HG03460 (cell line): ENCODE measurements at regions not wholly inside any gene's neighbourhood (a gene's known extent, or its start where the extent isn't known, plus 50 kb on each side); places are given as distances from the start of the nearest gene placed in this dataset.

Experiments
- ATAC-seq: cut with Tn5 transposase; IDR thresholded peaks from one replicate; pipeline ENCODE4 v1.9.1; 2021; ENCODE audit not compliant: unreplicated experiment

GRCh38 chr4:185893500-185893899, 81.5 kb upstream of the SORBS2 start:
- ATAC-seq: no peak

GRCh38 chr4:185894481-185894880, 82.5 kb upstream of the SORBS2 start:
- ATAC-seq: no peak

- no peak for ATAC-seq
These were observed 83.4 kb upstream of the SORBS2 start for GRCh38 chr4:185895351-185895750.

- no peak for ATAC-seq
These were observed 83.9 kb upstream of the SORBS2 start for GRCh38 chr4:185895866-185896265.

- peak; percentile 63 for ATAC-seq
These were observed 85.0 kb upstream of the SORBS2 start for GRCh38 chr4:185896817-185897488.

- no peak for ATAC-seq
These were observed 86.4 kb upstream of the SORBS2 start for GRCh38 chr4:185898413-185898812.

- ATAC-seq: no peak
These were observed 87.8 kb upstream of the SORBS2 start for GRCh38 chr4:185899833-185900232.

GRCh38 chr4:185902654-185903053, 90.7 kb upstream of the SORBS2 start:
- no peak for ATAC-seq

- no peak for ATAC-seq
These were observed 91.2 kb upstream of the SORBS2 start for GRCh38 chr4:185903205-185903604.

GRCh38 chr4:185904381-185904780, 92.4 kb upstream of the SORBS2 start:
- no peak for ATAC-seq

GRCh38 chr4:185909972-185910371, 98.0 kb upstream of the SORBS2 start:
- ATAC-seq: no peak

GRCh38 chr4:185911556-185912064, 99.6 kb upstream of the SORBS2 start:
- no peak for ATAC-seq

- no peak for ATAC-seq
These were observed 100.8 kb upstream of the SORBS2 start for GRCh38 chr4:185912779-185913178.

- no peak for ATAC-seq
These were observed 102.7 kb upstream of the SORBS2 start for GRCh38 chr4:185914583-185915199.

- no peak for ATAC-seq
These were observed 103.3 kb upstream of the SORBS2 start for GRCh38 chr4:185915271-185915670.

- no peak for ATAC-seq
These were observed 103.8 kb upstream of the SORBS2 start for GRCh38 chr4:185915817-185916216.

GRCh38 chr4:185916231-185916630, 104.2 kb upstream of the SORBS2 start:
- no peak for ATAC-seq

- ATAC-seq: no peak
These were observed 104.7 kb upstream of the SORBS2 start for GRCh38 chr4:185916683-185917082.

GRCh38 chr4:185919107-185919506, 107.1 kb upstream of the SORBS2 start:
- ATAC-seq: no peak

- ATAC-seq: no peak
These were observed 108.2 kb upstream of the SORBS2 start for GRCh38 chr4:185920171-185920570.

GRCh38 chr4:185920691-185921260, 108.8 kb upstream of the SORBS2 start:
- no peak for ATAC-seq
